ENCODE measurements at regions not wholly inside any gene's neighbourhood (a gene's known extent, or its start where the extent isn't known, plus 50 kb on each side); places are given as distances from the start of the nearest gene placed in this dataset.

DNA sequence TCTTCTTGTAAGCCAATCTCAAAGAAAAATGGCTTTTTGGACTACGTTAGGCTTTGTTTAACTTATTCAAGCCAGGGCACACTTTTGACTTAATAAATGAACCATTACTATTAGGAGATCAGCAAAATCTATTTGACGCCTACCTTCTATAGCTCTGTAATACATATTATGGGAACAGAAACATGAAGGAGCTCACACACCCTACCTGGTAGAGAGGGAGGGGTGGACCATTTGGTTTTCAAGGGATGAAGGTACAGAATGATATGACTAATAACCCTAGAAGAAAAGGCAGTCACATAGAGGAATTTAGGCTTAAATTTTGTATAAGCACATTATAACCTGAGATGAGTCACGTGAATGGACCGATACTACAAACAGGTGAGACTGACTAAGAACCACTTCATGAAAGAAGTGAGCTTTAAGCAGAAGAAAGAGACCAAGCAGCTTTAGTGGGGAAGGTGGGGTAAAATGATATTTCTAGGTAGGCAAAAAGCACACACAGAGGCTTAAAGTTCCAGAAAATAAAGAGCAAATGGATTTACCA lies 106.8 kb upstream of the CTTNBP2 start:
- TF ChIP-seq, protein P1, sequence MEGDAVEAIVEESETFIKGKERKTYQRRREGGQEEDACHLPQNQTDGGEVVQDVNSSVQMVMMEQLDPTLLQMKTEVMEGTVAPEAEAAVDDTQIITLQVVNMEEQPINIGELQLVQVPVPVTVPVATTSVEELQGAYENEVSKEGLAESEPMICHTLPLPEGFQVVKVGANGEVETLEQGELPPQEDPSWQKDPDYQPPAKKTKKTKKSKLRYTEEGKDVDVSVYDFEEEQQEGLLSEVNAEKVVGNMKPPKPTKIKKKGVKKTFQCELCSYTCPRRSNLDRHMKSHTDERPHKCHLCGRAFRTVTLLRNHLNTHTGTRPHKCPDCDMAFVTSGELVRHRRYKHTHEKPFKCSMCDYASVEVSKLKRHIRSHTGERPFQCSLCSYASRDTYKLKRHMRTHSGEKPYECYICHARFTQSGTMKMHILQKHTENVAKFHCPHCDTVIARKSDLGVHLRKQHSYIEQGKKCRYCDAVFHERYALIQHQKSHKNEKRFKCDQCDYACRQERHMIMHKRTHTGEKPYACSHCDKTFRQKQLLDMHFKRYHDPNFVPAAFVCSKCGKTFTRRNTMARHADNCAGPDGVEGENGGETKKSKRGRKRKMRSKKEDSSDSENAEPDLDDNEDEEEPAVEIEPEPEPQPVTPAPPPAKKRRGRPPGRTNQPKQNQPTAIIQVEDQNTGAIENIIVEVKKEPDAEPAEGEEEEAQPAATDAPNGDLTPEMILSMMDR (IDR thresholded peaks at IDR 0.05; ENCODE audit: insufficient read depth, low read depth, low read length): no peak
- no peak for TF ChIP-seq EZH2 (IDR thresholded peaks at IDR 0.05; ENCODE audit: insufficient read depth, low read length)

All from astrocyte (in vitro differentiated cells and primary cell).